ENCODE measurements at regions not wholly inside any gene's neighbourhood (a gene's known extent, or its start where the extent isn't known, plus 50 kb on each side); places are given as distances from the start of the nearest gene placed in this dataset.

GRCh38 chr10:65017523-65017922, 1496.3 kb downstream of the REEP3 start:
- no peak for TF ChIP-seq CTCF (IDR thresholded peaks at IDR 0.05)
- no peak for TF ChIP-seq POLR2A (IDR thresholded peaks at IDR 0.05)

Data from body of pancreas (tissue), 4 donors.